Esophagus (tissue), 2 donors: ENCODE measurements at regions not wholly inside any gene's neighbourhood (a gene's known extent, or its start where the extent isn't known, plus 50 kb on each side); places are given as distances from the start of the nearest gene placed in this dataset.
"Not testable (repeated sequence)": the region's sequence is repeated elsewhere in the genome, so short reads cannot be mapped to it uniquely, and the experiment has no call there.

ENCODE experiments used
- H3K27ac ChIP-seq, 2 donors: one replicate each; pipeline ENCODE4 v1.5.1; 2013; ENCODE audit warnings: low read depth in 2 of 2, mild to moderate bottlenecking in 2 of 2, inconsistent platforms in 1 of 2, low read length in 1 of 2, moderate library complexity in 1 of 2
- H3K27me3 ChIP-seq, 2 donors: one replicate each; pipeline ENCODE4 v1.6.1; 2013; ENCODE audit warnings: low read length in 2 of 2, control low read depth in 1 of 2, mild to moderate bottlenecking in 1 of 2; ENCODE audit not compliant: insufficient read depth in 2 of 2, control insufficient read depth in 1 of 2
- H3K36me3 ChIP-seq, 2 donors: one replicate each; pipeline ENCODE4 v1.6.1; 2013; ENCODE audit warnings: low read length in 1 of 2; ENCODE audit not compliant: control insufficient read depth in 2 of 2, insufficient read depth in 2 of 2
- H3K4me1 ChIP-seq, 2 donors: one replicate each; pipeline ENCODE4 v1.6.1; 2013; ENCODE audit warnings: low read length in 1 of 2; ENCODE audit not compliant: control insufficient read depth in 2 of 2, insufficient read depth in 2 of 2
- H3K4me3 ChIP-seq, 2 donors: one replicate each; pipeline ENCODE4 v1.5.1; 2013; ENCODE audit warnings: low read length in 2 of 2, mild to moderate bottlenecking in 2 of 2, low read depth in 1 of 2, moderate library complexity in 1 of 2
- H3K9me3 ChIP-seq, 2 donors: one replicate each; pipeline ENCODE4 v1.6.1; 2013; ENCODE audit warnings: mild to moderate bottlenecking in 2 of 2, low read depth in 1 of 2, low read length in 1 of 2, moderate library complexity in 1 of 2; ENCODE audit not compliant: control insufficient read depth in 2 of 2, insufficient read depth in 1 of 2
- WGBS, 2 donors: extraction: QIAGEN DNeasy Blood & Tissue Kit; methylation state at CpG; one replicate each; pipeline ENCODE4 v1.1.7; 2013; 5-methylcytosine and 5-hydroxymethylcytosine counted together
- donor health status: healthy with polysubstance abuse.
- donor health status: Bipolar disorder and iron deficiency.

- WGBS, 2 donors = 95 to 96% methylated on average over 1 of the region's 1 CpG
- not testable (repeated sequence) for H3K27ac ChIP-seq, H3K4me1 ChIP-seq, H3K9me3 ChIP-seq, H3K4me3 ChIP-seq, H3K27me3 ChIP-seq, H3K36me3 ChIP-seq
Measured at GRCh38 chr7:68887116-68887515, 711.2 kb upstream of the AUTS2 start.

DNA sequence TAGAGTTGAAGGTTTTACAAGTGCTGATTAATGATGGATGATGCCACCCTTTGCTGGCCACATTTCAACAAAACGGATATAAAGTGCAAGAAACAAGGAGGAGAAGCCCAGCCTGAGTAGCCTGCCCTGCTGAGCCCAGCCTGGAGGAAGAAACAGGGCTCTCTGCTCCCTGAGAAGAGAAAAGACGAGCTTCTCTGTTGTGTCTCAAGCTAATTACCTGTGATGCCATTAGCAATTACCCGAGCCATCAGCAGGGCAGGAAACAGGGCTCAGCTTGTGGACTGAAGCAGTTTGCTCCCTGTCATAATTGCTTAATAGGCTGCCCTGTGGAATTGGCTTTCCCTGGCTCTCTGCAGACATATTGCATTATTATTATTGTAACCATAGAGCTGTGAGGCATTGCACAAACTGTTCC is 709.3 kb upstream of the AUTS2 start:
- no peaks in the 10 kb centered on the region for H3K4me1 ChIP-seq
- no peaks in the 10 kb centered on the region for H3K9me3 ChIP-seq
- WGBS, 2 donors = 39 to 55% methylated on average over 3 of the region's 3 CpGs
- no peak overlapping the region for H3K27ac ChIP-seq
- H3K4me3 ChIP-seq = no peak overlapping the region
- no peaks in the 10 kb centered on the region for H3K36me3 ChIP-seq
- no peaks in the 10 kb centered on the region for H3K27me3 ChIP-seq

- H3K36me3 ChIP-seq = no peaks in the 10 kb centered on the region
- 76% methylated on average over 3 of the region's 3 CpGs for WGBS, 2 donors
- H3K4me1 ChIP-seq = no peaks in the 10 kb centered on the region
- no peaks in the 10 kb centered on the region for H3K27me3 ChIP-seq
- no peaks in the 10 kb centered on the region for H3K9me3 ChIP-seq
- H3K4me3 ChIP-seq = no peak overlapping the region
- no peak overlapping the region for H3K27ac ChIP-seq
Measured at GRCh38 chr7:68892236-68892635, 706.0 kb upstream of the AUTS2 start.

GRCh38 chr7:68893411-68893810 is 704.9 kb upstream of the AUTS2 start:
- WGBS, 2 donors = 67 to 70% methylated on average over 4 of the region's 4 CpGs
- no peaks in the 10 kb centered on the region for H3K36me3 ChIP-seq

DNA sequence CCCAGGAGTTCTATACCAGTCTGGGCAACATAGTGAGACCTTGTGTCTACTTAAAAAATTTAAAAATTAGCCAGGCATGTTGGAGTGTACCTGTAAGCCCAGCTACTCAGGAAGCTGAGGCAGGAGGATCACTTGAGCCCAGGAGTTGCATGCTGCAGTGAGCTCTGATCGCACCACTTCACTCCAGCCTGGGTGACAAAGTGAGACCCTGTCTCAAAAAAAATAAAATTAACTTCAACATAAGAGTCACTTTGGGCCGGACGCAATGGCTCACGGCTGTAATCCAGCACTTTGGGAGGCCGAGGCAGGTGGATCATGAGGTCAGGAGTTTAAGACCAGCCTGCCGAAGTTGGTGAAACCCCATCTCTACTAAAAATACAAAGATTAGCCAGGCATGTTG is 699.1 kb upstream of the AUTS2 start:
- H3K36me3 ChIP-seq, H3K27me3 ChIP-seq, H3K9me3 ChIP-seq, H3K4me1 ChIP-seq, H3K4me3 ChIP-seq, H3K27ac ChIP-seq: not testable (repeated sequence)
- 92 to 93% methylated on average over 6 of the region's 6 CpGs for WGBS, 2 donors

More at GRCh38 chr7:68893411-68893810, 704.9 kb upstream of the AUTS2 start:
- Histone ChIP-seq H3K9me3 (no peaks in the 10 kb centered on the region), H3K4me1 (no peaks in the 10 kb centered on the region), H3K4me3 (no peak overlapping the region), H3K27me3 (no peaks in the 10 kb centered on the region), H3K27ac (no peak overlapping the region)

GRCh38 chr7:68900096-68900495 is 698.2 kb upstream of the AUTS2 start:
- H3K27ac ChIP-seq = no peak overlapping the region
- no peaks in the 10 kb centered on the region for H3K27me3 ChIP-seq
- no peaks in the 10 kb centered on the region for H3K36me3 ChIP-seq
- no peaks in the 10 kb centered on the region for H3K9me3 ChIP-seq
- 86 to 90% methylated on average over 9 of the region's 9 CpGs for WGBS, 2 donors
- H3K4me1 ChIP-seq = no peaks in the 10 kb centered on the region
- no peak overlapping the region for H3K4me3 ChIP-seq

DNA sequence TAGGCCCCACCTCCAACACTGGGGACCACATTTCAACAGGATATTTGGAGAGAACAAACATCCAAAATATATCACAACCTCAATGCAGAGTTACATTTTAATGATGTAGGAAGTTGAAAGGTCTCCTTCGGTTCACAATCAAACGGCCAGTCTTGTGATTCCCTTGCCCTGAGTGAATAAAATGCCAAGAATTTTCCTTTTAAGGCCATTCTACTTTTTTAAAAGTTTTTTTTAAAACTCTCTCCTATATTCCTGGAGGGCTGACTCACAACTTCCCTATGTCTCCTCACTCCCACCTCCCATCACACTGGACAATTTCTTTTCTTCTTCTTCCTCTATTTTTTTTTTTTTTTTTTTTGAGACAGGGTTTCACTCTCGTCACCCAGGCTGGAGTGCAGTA is 693.6 kb upstream of the AUTS2 start:
- no peaks in the 10 kb centered on the region for H3K9me3 ChIP-seq
- no peak overlapping the region for H3K4me3 ChIP-seq
- no peaks in the 10 kb centered on the region for H3K36me3 ChIP-seq
- H3K27me3 ChIP-seq = no peaks in the 10 kb centered on the region
- no peak overlapping the region for H3K27ac ChIP-seq
- 77 to 80% methylated on average over 3 of the region's 3 CpGs for WGBS, 2 donors
- no peaks in the 10 kb centered on the region for H3K4me1 ChIP-seq

DNA sequence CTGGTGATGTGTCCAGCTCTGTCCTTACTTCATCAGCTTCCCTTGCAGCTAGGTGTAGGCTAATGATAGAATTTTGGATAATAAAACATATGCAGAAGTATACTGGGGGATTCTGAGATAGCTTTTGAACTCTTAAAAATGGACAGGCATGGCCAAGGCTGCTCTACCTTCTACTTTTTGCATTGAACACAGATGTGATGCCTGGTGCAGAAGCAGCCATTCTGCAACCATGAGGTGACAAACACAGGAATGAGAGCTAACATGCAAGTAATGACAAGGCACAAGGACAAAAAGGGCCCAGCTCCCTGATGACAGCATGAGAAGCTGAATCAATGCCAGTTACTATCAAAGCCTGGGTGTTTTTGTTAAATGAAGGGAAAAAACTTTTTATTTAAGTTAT is 686.5 kb upstream of the AUTS2 start:
- Histone ChIP-seq H3K9me3 (peaks cover 0 to 2% of the 10 kb centered on the region in 2 donors), H3K27me3 (no peaks in the 10 kb centered on the region), H3K4me1 (no peaks in the 10 kb centered on the region), H3K36me3 (no peaks in the 10 kb centered on the region), H3K27ac (no peak overlapping the region), H3K4me3 (no peak overlapping the region)

GRCh38 chr7:68914006-68914405 is 684.3 kb upstream of the AUTS2 start:
- no peaks in the 10 kb centered on the region for H3K27me3 ChIP-seq
- no peak overlapping the region for H3K27ac ChIP-seq
- 29 to 31% methylated on average over 3 of the region's 3 CpGs for WGBS, 2 donors
- H3K4me1 ChIP-seq = no peaks in the 10 kb centered on the region
- H3K36me3 ChIP-seq = no peaks in the 10 kb centered on the region
- H3K9me3 ChIP-seq = peaks cover 0 to 2% of the 10 kb centered on the region in 2 donors
- no peak overlapping the region for H3K4me3 ChIP-seq

DNA sequence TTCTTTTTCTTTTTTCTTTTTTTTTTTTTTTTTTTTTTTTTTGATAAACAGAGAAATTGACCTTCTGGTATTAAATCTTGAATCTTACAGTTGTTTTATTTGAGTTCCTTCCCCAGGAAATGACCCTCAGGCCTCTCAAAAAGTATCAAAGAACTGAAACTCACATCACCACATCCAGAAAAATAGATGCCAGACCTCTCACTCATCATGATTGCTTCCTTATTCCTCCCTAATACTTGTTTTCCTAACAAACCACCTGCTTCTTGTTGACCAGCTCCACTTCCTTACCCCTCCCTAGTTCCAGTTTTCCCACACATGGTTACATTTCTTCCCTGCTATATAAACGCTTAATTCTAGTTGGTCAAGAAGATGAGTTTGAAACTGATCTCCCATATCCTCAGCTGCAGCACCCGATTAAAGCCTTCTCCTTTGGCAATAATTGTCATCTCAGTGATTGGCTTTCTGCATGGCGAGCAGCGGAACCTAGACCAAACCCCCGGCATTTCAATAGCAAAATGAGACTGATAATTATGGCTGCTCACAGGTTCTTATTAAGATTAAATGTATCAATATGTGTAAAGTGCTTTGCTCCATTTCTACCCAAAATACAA is 681.1 kb upstream of the AUTS2 start:
- H3K9me3 ChIP-seq = peaks cover 0 to 8% of the 10 kb centered on the region in 2 donors
- no peaks in the 10 kb centered on the region for H3K36me3 ChIP-seq
- no peaks in the 10 kb centered on the region for H3K4me1 ChIP-seq
- 94 to 96% methylated on average over 5 of the region's 5 CpGs for WGBS, 2 donors
- H3K27ac ChIP-seq = no peak overlapping the region
- no peak overlapping the region for H3K4me3 ChIP-seq
- H3K27me3 ChIP-seq = no peaks in the 10 kb centered on the region
